DMS 273 treated with DMSO at 0.1 percent for 48 hours (cell line): ENCODE measurements at regions not wholly inside any gene's neighbourhood (a gene's known extent, or its start where the extent isn't known, plus 50 kb on each side); places are given as distances from the start of the nearest gene placed in this dataset.

Experiments used
- DNase-seq: peaks from one replicate; lab custom pipeline; 2025; lab: John Stamatoyannopoulos, UW

DNA sequence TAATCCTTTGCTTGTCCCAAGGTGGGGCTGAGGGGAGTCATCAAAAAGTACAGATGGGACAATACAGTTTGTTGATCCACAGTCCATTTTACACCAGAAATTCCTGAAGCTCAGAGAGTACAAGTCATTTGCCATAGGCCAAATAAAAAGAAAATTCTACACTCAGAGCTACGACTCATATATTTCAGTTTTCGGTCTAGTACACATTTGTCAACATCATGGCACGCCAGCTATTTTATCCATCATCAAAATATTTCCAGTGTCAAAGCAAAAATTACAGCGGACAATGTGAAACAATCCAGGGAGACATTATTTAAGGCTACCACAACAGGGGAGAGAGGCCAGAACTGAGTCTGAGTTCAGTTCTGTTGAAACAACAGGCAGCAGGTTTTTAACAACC is 587.5 kb upstream of the DSEL start:
- no peak for DNase-seq

DNA sequence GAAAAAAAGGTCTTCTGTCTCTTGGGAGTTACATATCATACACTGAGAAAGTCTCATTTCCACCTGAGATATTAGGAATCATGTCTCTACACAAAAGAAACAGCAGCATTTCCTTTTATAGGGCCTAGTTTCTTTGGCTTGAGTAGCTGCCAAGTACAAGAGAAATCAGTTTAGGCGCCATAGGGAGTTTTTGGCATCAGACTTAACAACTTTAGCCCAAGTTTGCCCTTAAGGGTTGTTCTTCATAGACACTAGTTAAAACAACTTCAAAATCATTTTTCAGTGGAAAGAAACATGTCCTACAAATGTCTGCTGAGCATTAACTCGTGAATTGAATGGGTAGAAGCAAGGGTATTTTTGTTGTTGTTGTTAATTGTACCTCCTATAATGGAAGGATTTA is 587.0 kb upstream of the DSEL start:
- no peak for DNase-seq

DNA sequence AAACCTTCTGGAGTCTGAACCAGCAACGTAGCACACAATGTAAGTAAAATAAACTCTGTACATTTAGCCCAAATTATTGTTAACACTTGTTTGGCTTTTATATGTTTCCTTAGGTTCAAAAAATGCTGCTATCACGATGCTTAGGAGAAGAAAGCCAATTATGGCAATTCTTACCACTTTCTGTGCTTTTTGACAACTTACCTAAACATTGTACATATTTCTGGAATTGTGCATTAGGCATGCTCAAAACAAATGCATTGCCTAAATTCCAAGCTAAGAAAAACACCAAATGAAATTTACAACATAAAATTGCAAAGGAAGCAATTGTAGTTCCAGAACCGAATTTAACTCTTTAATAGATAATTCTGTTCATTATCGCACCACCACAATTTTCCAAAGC is 585.6 kb upstream of the DSEL start:
- DNase-seq = no peak

- no peak for DNase-seq
Measured at GRCh38 chr18:68098655-68099054, 582.1 kb upstream of the DSEL start.

DNA sequence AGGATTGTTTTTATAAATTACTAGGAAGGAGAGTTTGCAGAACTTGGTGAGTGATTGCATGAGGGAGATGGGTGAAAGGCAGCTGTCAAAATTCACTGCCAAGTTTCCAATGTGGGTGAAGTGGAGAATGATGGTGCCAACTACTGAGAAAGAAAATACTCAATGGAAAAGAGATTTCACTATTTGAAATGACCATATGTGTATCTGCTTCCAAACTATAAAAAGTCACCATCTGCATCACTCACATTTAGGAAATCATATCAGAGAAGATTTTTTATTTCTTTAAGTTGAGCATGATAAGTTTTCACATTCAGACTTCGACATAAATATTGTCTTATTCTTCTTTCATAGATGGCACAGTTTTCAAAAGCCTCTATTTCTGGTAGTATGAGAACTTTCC is 570.0 kb upstream of the DSEL start:
- DNase-seq = no peak

GRCh38 chr18:68085251-68085650 is 568.7 kb upstream of the DSEL start:
- no peak for DNase-seq

DNA sequence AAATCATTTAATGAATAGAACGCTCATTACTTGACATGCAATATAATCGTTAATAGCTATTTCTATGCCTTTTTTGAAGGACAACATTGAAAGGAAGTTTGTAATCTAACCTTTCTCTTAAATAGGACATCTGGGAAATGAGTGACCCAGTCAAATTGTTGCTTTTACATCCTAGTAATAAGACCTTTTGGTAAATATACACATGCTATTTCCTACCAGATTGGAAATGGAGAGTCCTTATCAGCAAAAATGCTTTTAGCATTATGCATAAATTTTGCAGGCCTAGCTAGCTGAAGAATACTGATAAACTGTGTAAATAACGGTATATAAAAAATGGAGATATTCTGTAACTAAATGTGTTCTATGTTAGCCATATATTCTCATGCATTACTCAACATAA is 567.3 kb upstream of the DSEL start:
- no peak for DNase-seq

DNA sequence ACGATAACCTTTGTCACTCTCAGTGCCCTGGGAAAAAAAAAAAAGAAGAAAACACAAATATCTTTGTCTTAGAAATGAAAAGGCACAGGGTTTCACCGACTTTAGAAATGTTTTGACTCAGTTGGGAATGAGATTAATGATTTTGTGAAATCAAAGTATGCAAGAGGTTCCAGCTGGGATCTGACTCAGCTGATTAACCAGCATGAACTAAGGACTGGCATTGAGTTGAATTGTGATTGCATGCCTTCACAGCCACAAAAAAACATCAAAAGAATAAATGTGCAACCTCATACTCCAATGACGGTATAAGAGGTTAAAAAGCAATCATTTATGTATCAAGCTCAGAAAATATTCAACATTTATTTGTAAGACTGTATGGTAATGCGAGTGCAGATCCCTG is 566.6 kb upstream of the DSEL start:
- DNase-seq = no peak

DNA sequence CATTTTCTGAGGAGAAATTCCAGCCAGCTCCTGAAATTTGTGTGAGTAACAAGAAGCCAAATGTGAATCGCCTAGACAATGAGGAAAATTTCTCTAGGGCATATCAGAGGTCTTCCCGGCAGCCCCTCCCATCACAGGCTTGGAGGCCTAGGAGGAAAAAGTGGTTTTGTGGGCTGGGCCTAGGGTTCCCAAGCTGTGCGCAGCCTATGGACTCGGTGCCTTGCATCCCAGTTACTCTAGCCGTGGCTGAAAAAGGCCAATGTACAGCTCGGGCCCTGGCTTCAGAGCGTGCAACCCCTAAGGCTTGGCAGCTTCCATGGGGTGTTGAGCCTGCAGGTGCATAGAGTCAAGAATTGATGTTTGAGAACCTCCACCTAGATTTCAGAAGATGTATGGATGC is 556.2 kb upstream of the DSEL start:
- no peak for DNase-seq

DNA sequence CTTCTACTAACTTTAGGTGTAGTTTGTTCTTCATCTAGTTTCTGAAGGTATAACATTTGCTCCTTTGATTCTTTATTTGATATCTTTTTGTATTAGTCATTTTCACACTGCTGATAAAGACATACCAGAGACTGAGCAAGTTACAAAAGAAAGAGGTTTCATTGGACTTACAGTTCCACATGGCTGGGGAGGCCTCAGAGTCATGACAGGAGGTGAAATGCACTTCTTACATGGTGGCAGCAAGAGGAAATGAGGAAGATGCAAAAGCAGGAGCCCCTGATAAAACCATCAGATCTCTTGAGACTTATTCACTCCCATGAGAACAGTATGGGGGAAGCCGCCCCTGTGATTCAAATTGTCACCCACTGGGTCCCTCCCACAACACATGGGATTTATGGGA is 544.4 kb upstream of the DSEL start:
- DNase-seq = no peak

DNA sequence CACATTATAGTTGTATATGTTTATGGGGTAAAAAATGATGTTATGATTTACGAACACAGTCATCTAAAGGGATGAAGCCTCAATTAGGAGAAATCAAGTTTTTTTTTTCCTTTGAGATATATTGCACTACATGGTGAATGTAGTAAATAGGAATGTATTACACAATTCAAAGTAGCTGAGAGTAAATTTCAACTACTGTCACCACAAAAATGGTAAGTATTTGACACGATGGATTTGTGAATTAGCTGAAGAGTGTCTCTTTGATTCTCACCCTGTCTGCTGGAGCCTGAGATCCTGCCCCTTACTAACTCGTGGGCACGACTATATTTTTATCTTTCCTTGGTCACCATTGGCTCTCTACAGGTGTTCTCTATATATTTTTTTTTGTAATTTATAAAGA is 540.4 kb upstream of the DSEL start:
- no peak for DNase-seq

- no peak for DNase-seq
Measured at GRCh38 chr18:68054669-68055068, 538.1 kb upstream of the DSEL start.

DNA sequence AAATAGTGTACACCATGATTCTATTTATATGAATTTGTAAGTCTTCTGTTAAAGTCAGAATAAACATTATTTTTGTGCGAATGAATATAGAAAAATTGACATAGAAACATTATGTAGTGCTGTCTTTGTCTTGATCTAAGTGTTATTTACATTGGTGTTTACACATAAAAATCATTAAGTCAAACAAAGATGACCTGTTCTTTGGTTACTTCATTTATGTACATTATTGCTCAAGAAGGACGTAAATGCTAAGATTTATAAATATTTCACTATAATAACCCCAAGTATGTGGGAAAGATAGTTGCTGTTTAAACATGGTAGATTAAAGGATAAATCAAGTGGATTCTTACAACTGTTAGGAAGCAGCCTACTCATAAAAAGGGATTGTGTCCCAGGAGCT is 536.8 kb upstream of the DSEL start:
- no peak for DNase-seq

DNA sequence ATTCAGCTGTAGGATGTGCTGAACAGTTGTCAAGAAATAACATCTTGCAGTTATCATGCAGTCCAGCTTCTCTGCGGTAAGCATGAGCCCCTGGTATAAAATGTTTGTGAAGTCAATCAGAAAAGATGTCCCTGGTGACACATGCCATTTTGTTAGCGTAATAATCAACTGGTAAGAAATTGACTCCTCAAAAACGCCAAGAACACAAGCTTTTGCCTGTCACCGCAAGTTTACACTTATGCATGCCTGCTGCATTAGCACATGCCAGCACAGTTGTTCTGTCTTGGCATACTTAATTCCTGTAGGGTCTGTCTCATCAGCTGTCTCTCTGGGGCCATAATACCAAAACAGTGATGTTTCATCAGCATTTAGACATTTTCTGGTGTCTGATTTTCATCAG is 524.8 kb upstream of the DSEL start:
- DNase-seq = no peak

GRCh38 chr18:68040198-68040597 is 523.7 kb upstream of the DSEL start:
- no peak for DNase-seq

GRCh38 chr18:68035774-68036522 is 519.4 kb upstream of the DSEL start:
- no peak for DNase-seq

DNA sequence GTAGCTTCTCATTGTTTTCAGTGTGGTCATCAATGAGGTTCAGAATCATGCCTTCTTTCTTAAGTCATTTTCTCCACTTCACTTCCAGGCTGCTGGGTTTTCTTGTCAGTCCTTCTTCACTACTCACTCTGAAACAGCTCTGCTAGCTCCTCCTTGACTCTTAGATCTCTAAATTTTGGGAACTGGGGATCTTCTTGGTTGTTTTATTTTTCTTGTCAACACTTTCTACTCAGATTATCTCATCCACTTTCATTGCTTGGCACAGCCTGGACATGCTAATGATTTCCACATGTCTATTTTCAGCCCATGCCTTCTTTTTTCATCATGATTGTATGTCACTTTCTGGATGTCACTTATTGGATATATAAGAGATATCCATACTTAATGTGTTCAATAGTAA is 517.8 kb upstream of the DSEL start:
- DNase-seq = no peak

- DNase-seq = no peak
Measured at GRCh38 chr18:68033466-68033865, 516.9 kb upstream of the DSEL start.

GRCh38 chr18:68024716-68025115 is 508.2 kb upstream of the DSEL start:
- no peak for DNase-seq

- DNase-seq = no peak
Measured at GRCh38 chr18:68017385-68017784, 500.9 kb upstream of the DSEL start.

GRCh38 chr18:67997496-67997895 is 481.0 kb upstream of the DSEL start:
- no peak for DNase-seq

GRCh38 chr18:67995769-67996168 is 479.2 kb upstream of the DSEL start:
- no peak for DNase-seq

DNA sequence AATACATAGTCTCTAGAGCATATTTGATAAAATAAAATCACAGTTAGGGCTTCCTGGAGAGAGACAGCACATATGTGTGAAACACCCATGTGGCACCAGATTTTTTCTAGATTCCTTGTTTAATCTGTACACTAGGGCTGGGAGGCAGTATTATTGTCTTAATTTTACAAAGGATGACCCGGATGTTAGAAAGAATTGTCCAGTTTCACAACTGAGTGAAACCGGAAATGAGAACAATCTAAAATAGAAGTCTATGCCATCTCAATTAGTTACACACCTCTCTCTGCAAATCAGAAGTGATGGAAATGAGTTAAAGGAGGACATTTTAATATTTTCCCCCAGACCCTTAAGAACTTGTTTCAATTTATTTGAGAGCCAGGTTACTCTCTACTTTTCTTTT is 463.7 kb upstream of the DSEL start:
- no peak for DNase-seq

DNA sequence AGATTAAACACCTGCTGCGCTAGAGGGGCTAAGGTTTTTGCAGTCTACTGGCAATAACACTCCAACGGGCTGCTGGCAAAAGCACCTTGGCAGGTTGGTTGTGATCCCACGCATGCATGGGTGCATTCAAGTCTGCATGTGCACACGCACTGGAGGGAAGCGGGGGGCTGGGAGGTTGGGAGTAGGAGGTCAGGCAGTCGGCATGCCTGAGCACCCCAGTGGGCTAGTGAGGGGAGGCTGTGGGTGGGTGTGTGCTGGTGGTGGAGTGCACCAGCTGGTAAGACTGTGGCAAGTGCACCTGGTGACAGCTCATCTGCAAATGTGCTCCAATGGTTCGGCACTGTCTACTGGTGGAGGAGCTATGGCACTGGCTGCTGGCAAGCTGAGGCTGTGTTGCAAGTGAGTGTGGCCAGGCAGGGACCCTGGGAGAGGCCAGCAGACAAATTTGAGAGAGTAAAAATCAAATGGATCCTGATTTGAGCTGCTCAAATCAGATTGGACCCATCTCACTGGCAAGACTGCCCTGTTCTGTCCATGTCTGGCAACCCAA is 460.6 kb upstream of the DSEL start:
- no peak for DNase-seq
